ENCODE measurements at regions not wholly inside any gene's neighbourhood (a gene's known extent, or its start where the extent isn't known, plus 50 kb on each side); places are given as distances from the start of the nearest gene placed in this dataset.

DNA sequence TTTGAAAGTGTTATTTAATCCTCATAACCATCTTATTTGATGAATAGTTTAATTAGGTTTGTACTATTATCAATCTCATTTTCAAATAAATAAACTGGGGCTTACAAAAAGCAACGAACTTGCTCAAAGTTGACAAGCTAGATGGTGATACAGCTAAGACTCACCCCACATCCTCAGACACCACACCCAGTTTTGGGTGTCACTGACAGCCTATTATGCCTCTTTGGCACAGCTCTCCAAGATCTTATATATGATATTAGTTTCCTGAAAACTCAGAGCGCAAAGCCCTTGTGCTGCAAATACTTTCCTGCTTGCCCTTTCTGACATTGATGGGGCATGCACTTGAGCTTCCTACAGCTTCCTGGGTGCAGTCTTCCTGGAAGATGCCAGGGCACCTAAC is 223.4 kb upstream of the GADL1 start:
- Histone ChIP-seq H3K4me1 (no peaks in the 10 kb centered on the region), H3K27me3 (no peaks in the 10 kb centered on the region), H3K36me3 (no peaks in the 10 kb centered on the region), H3K9me3 (no peaks in the 10 kb centered on the region), H3K4me3 (no peak overlapping the region), H3K27ac (no peak overlapping the region)
- no peak for TF ChIP-seq POLR2A (IDR thresholded peaks at IDR 0.05)
- TF ChIP-seq, protein P1, sequence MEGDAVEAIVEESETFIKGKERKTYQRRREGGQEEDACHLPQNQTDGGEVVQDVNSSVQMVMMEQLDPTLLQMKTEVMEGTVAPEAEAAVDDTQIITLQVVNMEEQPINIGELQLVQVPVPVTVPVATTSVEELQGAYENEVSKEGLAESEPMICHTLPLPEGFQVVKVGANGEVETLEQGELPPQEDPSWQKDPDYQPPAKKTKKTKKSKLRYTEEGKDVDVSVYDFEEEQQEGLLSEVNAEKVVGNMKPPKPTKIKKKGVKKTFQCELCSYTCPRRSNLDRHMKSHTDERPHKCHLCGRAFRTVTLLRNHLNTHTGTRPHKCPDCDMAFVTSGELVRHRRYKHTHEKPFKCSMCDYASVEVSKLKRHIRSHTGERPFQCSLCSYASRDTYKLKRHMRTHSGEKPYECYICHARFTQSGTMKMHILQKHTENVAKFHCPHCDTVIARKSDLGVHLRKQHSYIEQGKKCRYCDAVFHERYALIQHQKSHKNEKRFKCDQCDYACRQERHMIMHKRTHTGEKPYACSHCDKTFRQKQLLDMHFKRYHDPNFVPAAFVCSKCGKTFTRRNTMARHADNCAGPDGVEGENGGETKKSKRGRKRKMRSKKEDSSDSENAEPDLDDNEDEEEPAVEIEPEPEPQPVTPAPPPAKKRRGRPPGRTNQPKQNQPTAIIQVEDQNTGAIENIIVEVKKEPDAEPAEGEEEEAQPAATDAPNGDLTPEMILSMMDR (IDR thresholded peaks at IDR 0.05) = no peak
- no peak for DNase-seq

DNA sequence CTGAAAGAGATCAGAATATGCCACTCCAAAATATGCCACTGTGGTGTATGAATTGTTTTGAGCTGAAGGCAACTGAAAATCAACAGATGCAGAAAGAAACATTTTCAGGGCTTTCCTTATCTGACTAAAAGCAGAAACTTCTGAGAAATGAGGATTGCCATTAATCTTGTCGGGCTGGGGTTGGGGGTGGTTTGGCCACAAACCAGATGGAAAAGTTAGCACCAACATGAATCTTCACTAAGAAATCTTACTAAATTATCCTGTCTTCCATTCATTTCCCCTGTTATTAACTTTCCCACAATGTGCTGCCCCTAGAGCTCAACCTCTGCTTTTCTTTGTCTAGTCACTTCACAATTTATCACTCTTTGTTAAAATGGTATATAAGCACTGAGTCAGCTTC is 229.9 kb upstream of the GADL1 start:
- no peak overlapping the region for H3K4me3 ChIP-seq
- no peak for DNase-seq
- TF ChIP-seq, protein P1 (IDR thresholded peaks at IDR 0.05) = no peak
- no peak for TF ChIP-seq POLR2A (IDR thresholded peaks at IDR 0.05)
- H3K9me3 ChIP-seq = no peaks in the 10 kb centered on the region
- H3K36me3 ChIP-seq = no peaks in the 10 kb centered on the region
- no peaks in the 10 kb centered on the region for H3K27me3 ChIP-seq
- H3K27ac ChIP-seq = no peak overlapping the region
- no peaks in the 10 kb centered on the region for H3K4me1 ChIP-seq

- no peak for TF ChIP-seq POLR2A (IDR thresholded peaks at IDR 0.05)
- TF ChIP-seq, protein P1 (IDR thresholded peaks at IDR 0.05) = no peak
- Histone ChIP-seq H3K9me3 (no peaks in the 10 kb centered on the region), H3K27ac (no peak overlapping the region), H3K4me1 (no peaks in the 10 kb centered on the region), H3K4me3 (no peak overlapping the region), H3K36me3 (no peaks in the 10 kb centered on the region), H3K27me3 (no peaks in the 10 kb centered on the region)
- no peak for DNase-seq
Observed at GRCh38 chr3:31125413-31126020, 231.1 kb upstream of the GADL1 start.

GRCh38 chr3:31129241-31129640 is 234.8 kb upstream of the GADL1 start:
- Histone ChIP-seq H3K4me1 (no peaks in the 10 kb centered on the region), H3K4me3 (no peak overlapping the region), H3K9me3 (no peaks in the 10 kb centered on the region), H3K36me3 (no peaks in the 10 kb centered on the region), H3K27me3 (no peaks in the 10 kb centered on the region), H3K27ac (no peak overlapping the region)
- DNase-seq = no peak
- no peak for TF ChIP-seq POLR2A (IDR thresholded peaks at IDR 0.05)
- TF ChIP-seq, protein P1 (IDR thresholded peaks at IDR 0.05) = no peak

DNA sequence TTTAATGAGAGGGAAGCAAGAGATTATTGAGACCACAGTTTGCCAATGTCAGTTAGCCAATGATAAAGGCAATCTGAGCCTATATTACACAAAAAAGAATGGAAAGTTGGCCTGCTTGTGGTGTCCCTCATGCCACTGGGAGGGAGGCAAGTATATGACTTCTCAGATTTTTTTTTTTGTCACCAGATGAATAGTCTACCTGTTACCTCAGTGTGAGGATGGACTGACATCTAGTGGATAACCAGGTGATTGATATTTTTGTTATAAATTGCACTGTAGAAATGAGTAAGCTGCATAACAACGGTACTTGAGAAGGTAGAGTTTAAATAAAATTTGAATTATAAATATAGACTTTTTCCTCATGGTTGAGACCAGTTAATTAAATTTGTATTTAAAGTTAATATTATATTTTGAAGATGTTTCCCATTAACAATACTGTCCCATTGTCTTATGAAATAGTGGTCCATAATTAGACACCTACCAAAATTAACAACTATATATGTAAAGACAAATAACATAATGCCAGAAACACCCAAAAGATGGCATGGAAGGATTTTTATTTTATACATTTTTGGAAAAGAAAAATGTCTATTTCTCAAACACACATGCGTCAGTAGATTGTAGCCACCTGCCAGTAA is 237.8 kb upstream of the GADL1 start:
- Histone ChIP-seq H3K4me3 (no peak overlapping the region), H3K36me3 (no peaks in the 10 kb centered on the region), H3K4me1 (no peaks in the 10 kb centered on the region), H3K27me3 (no peaks in the 10 kb centered on the region), H3K9me3 (no peaks in the 10 kb centered on the region), H3K27ac (no peak overlapping the region)
- TF ChIP-seq, protein P1 (IDR thresholded peaks at IDR 0.05) = peak in 4 of 6 experiments; percentile 38 to 70 (median 64)
- no peak for TF ChIP-seq POLR2A (IDR thresholded peaks at IDR 0.05)
- DNase-seq = no peak

Data from Peyer's patch (tissue), 4 donors.